ENCODE measurements at regions not wholly inside any gene's neighbourhood (a gene's known extent, or its start where the extent isn't known, plus 50 kb on each side); places are given as distances from the start of the nearest gene placed in this dataset.
"Not testable (repeated sequence)": the region's sequence is repeated elsewhere in the genome, so short reads cannot be mapped to it uniquely, and the experiment has no call there.

- no peak for DNase-seq (ENCODE audit: low read depth)
- H3K4me3 ChIP-seq (ENCODE audit: low read depth, low read length): no peak overlapping the region
Measured at GRCh38 chr5:12655675-12656074, 751.4 kb upstream of the CTNND2 start.

- DNase-seq (ENCODE audit: low read depth): no peak
- no peak overlapping the region for H3K4me3 ChIP-seq (ENCODE audit: low read depth, low read length)
Measured at GRCh38 chr5:12652201-12652600, 748.0 kb upstream of the CTNND2 start.

- H3K4me3 ChIP-seq (ENCODE audit: low read depth, low read length): no peak overlapping the region
- DNase-seq (ENCODE audit: low read depth): no peak
Measured at GRCh38 chr5:12648558-12648957, 744.3 kb upstream of the CTNND2 start.

GRCh38 chr5:12647613-12648012 is 743.4 kb upstream of the CTNND2 start:
- no peak for DNase-seq (ENCODE audit: low read depth)
- no peak overlapping the region for H3K4me3 ChIP-seq (ENCODE audit: low read depth, low read length)

GRCh38 chr5:12645582-12645981 is 741.3 kb upstream of the CTNND2 start:
- no peak for DNase-seq (ENCODE audit: low read depth)
- H3K4me3 ChIP-seq (ENCODE audit: low read depth, low read length): no peak overlapping the region

GRCh38 chr5:12636209-12636608 is 732.0 kb upstream of the CTNND2 start:
- DNase-seq (ENCODE audit: low read depth): no peak
- H3K4me3 ChIP-seq (ENCODE audit: low read depth, low read length): no peak overlapping the region

- H3K4me3 ChIP-seq (ENCODE audit: low read depth, low read length): no peak overlapping the region
- no peak for DNase-seq (ENCODE audit: low read depth)
Measured at GRCh38 chr5:12626556-12626955, 722.3 kb upstream of the CTNND2 start.

GRCh38 chr5:12625667-12626263 is 721.5 kb upstream of the CTNND2 start:
- DNase-seq (ENCODE audit: low read depth): no peak
- H3K4me3 ChIP-seq (ENCODE audit: low read depth, low read length): no peak overlapping the region

GRCh38 chr5:12624776-12625560 is 720.7 kb upstream of the CTNND2 start:
- no peak for DNase-seq (ENCODE audit: low read depth)
- H3K4me3 ChIP-seq (ENCODE audit: low read depth, low read length): no peak overlapping the region

GRCh38 chr5:12623408-12623807 is 719.2 kb upstream of the CTNND2 start:
- H3K4me3 ChIP-seq (ENCODE audit: low read depth, low read length): no peak overlapping the region
- no peak for DNase-seq (ENCODE audit: low read depth)

GRCh38 chr5:12616093-12616492 is 711.8 kb upstream of the CTNND2 start:
- DNase-seq (ENCODE audit: low read depth): no peak
- H3K4me3 ChIP-seq (ENCODE audit: low read depth, low read length): no peak overlapping the region

GRCh38 chr5:12615141-12615820 is 711.0 kb upstream of the CTNND2 start:
- H3K4me3 ChIP-seq (ENCODE audit: low read depth, low read length): no peak overlapping the region
- no peak for DNase-seq (ENCODE audit: low read depth)

GRCh38 chr5:12614608-12615007 is 710.4 kb upstream of the CTNND2 start:
- DNase-seq (ENCODE audit: low read depth): no peak
- no peak overlapping the region for H3K4me3 ChIP-seq (ENCODE audit: low read depth, low read length)

- no peak for DNase-seq (ENCODE audit: low read depth)
Measured at GRCh38 chr5:12611132-12611531, 706.9 kb upstream of the CTNND2 start.

GRCh38 chr5:12607817-12608216 is 703.6 kb upstream of the CTNND2 start:
- not testable (repeated sequence) for H3K4me3 ChIP-seq (ENCODE audit: low read depth, low read length); DNase-seq (ENCODE audit: low read depth)

More at GRCh38 chr5:12611132-12611531, 706.9 kb upstream of the CTNND2 start:
- H3K4me3 ChIP-seq (ENCODE audit: low read depth, low read length): no peak overlapping the region

GRCh38 chr5:12592228-12592627 is 688.0 kb upstream of the CTNND2 start:
- no peak for DNase-seq (ENCODE audit: low read depth)

GRCh38 chr5:12586406-12586805 is 682.2 kb upstream of the CTNND2 start:
- no peak for DNase-seq (ENCODE audit: low read depth)
- no peak overlapping the region for H3K4me3 ChIP-seq (ENCODE audit: low read depth, low read length)

More at GRCh38 chr5:12592228-12592627, 688.0 kb upstream of the CTNND2 start:
- no peak overlapping the region for H3K4me3 ChIP-seq (ENCODE audit: low read depth, low read length)

- not testable (repeated sequence) for DNase-seq (ENCODE audit: low read depth); H3K4me3 ChIP-seq (ENCODE audit: low read depth, low read length)
Measured at GRCh38 chr5:12578803-12579202, 674.6 kb upstream of the CTNND2 start.

- not testable (repeated sequence) for DNase-seq (ENCODE audit: low read depth); H3K4me3 ChIP-seq (ENCODE audit: low read depth, low read length)
Measured at GRCh38 chr5:12576953-12577352, 672.7 kb upstream of the CTNND2 start.

GRCh38 chr5:12574298-12575093 is 670.2 kb upstream of the CTNND2 start:
- H3K4me3 ChIP-seq (ENCODE audit: low read depth, low read length); DNase-seq (ENCODE audit: low read depth): not testable (repeated sequence)

Data from skeletal muscle cell (primary cell).